Liver (tissue), 3 donors: ENCODE measurements at regions not wholly inside any gene's neighbourhood (a gene's known extent, or its start where the extent isn't known, plus 50 kb on each side); places are given as distances from the start of the nearest gene placed in this dataset.

Source experiments
- CTCF ChIP-seq: fragments of 150-350 bp; IDR thresholded peaks from 2 replicates; pipeline ENCODE4 v1.5.1; 2017; ENCODE audit warnings: improper control_type of control experiment, low read depth, low read length; ENCODE audit not compliant: missing input control
- EGR1 ChIP-seq, 2 donors: IDR thresholded peaks; 2 replicates each; pipeline ENCODE4 v1.6.1; 2016 to 2018; ENCODE audit warnings: antibody characterized with exemption in 2 of 2, low read depth in 2 of 2
- FOXA1 ChIP-seq: IDR thresholded peaks from 2 replicates; pipeline ENCODE4 v1.6.1; 2016; ENCODE audit warnings: antibody characterized with exemption
- HNF4G ChIP-seq: IDR thresholded peaks from 2 replicates; pipeline ENCODE4 v1.6.1; 2016; ENCODE audit warnings: antibody characterized with exemption
- JUND ChIP-seq, 2 donors: IDR thresholded peaks; 2 replicates each; pipeline ENCODE4 v1.6.1; 2016; ENCODE audit warnings: antibody characterized with exemption in 2 of 2
- YY1 ChIP-seq: IDR thresholded peaks from 2 replicates; pipeline ENCODE4 v1.6.1; 2016; ENCODE audit warnings: antibody characterized with exemption, mild to moderate bottlenecking
- TF ChIP-seq, protein P1 (sequence below): IDR thresholded peaks from 2 replicates; pipeline ENCODE4 v1.6.1; 2016; ENCODE audit warnings: antibody characterized with exemption
- donor health status: healthy.
- donor health status: healthy.

GRCh38 chr9:99749641-99750040 is 72.0 kb upstream of the NR4A3 start:
- TF ChIP-seq CTCF (no peak), EGR1 (IDR thresholded peaks at IDR 0.05; ENCODE audit: low read depth in 2 of 2) (no peak), JUND (IDR thresholded peaks at IDR 0.05) (no peak), YY1 (no peak), HNF4G (no peak), FOXA1 (no peak)
- TF ChIP-seq, protein P1, sequence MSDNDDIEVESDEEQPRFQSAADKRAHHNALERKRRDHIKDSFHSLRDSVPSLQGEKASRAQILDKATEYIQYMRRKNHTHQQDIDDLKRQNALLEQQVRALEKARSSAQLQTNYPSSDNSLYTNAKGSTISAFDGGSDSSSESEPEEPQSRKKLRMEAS = no peak
